ENCODE measurements at regions not wholly inside any gene's neighbourhood (a gene's known extent, or its start where the extent isn't known, plus 50 kb on each side); places are given as distances from the start of the nearest gene placed in this dataset.

DNA sequence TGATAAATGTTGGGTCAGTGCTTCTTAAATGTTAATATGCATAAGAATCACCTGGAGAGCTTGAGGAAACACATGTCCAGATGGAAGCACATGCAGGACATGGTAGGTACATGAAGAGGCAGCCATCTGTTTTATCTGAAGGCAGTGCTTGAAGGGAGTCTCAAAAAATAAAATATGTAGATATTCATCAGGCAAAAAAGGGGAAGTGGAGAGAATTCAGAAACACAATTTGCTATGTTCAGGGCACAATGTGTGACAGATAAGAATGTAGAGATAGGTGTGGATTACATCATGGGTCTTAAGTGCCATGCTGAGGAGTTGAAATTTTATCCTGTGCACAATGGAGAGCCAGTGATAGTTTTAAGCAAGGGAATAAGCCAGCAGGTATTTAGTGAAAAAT is 59.6 kb upstream of the CASK start:
- TF ChIP-seq, protein P1, sequence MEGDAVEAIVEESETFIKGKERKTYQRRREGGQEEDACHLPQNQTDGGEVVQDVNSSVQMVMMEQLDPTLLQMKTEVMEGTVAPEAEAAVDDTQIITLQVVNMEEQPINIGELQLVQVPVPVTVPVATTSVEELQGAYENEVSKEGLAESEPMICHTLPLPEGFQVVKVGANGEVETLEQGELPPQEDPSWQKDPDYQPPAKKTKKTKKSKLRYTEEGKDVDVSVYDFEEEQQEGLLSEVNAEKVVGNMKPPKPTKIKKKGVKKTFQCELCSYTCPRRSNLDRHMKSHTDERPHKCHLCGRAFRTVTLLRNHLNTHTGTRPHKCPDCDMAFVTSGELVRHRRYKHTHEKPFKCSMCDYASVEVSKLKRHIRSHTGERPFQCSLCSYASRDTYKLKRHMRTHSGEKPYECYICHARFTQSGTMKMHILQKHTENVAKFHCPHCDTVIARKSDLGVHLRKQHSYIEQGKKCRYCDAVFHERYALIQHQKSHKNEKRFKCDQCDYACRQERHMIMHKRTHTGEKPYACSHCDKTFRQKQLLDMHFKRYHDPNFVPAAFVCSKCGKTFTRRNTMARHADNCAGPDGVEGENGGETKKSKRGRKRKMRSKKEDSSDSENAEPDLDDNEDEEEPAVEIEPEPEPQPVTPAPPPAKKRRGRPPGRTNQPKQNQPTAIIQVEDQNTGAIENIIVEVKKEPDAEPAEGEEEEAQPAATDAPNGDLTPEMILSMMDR (IDR thresholded peaks at IDR 0.05), result no peak
- TF ChIP-seq POLR2A (IDR thresholded peaks at IDR 0.05), result no peak
